Kasumi-1 (cell line): ENCODE measurements at regions not wholly inside any gene's neighbourhood (a gene's known extent, or its start where the extent isn't known, plus 50 kb on each side); places are given as distances from the start of the nearest gene placed in this dataset.

ENCODE experiments used
- DNase-seq, 2 experiments: peaks; one replicate each; lab custom pipeline; 2025; lab: John Stamatoyannopoulos, UW

DNA sequence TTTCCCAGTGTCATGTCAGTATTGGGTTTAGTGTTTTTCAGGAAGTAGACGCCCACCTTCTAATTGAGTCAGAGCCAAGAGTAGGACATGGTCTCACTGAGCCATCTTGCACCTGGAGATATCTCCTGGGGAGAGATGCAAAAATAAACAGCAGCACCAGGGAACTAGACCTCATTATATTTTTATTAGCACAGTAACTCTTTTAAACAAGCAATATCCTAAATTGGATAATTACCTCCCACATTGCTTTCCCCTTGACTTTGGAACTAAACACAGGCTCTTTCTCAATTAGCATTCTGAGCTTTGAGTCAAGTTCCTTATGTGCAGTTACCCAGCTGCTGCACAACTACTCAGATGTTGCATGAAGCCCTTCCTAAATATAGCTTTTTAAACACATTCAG lies 175.4 kb downstream of the IBTK start:
- DNase-seq, result no peak

DNA sequence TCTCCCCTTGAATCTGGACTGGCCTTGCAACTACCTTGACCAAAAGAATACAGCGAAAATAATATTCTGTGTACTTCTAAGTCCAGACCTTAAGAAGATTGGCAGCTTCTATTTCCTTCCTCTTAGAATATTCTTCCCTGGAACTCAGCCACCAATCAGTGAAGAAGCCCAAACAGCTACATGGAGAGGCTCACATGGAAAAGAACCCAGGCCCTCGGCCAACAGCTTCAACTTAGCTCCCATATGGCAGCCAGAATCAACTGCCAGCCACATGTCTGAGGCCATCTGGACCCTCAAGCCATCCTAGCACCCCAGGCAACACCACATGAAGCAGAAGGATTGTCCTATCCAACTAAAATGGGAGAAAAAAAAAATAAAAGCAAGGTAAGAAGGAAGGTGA lies 178.8 kb downstream of the IBTK start:
- no peak for DNase-seq

DNA sequence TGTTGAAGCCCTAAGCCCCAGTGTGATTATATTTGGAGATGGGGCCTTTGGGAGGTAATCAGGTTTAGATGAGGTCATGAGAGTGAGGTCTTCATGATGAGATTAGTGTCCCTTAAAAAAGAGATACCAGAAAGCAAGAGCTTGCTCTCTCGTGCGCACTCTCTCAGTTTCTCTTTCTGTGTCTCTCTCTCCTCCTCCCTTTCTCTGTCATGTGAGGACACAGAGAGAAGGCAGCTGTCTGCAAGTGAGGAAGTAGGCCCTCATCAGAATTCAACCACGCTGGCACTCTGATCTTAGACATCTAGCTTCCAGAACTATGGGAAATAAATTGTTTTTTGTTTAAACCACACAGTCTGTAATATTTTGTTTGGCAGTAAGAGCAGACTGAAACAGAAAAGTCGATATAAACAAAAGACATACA lies 180.5 kb downstream of the IBTK start:
- DNase-seq, result peak; percentile 26 to 47

DNA sequence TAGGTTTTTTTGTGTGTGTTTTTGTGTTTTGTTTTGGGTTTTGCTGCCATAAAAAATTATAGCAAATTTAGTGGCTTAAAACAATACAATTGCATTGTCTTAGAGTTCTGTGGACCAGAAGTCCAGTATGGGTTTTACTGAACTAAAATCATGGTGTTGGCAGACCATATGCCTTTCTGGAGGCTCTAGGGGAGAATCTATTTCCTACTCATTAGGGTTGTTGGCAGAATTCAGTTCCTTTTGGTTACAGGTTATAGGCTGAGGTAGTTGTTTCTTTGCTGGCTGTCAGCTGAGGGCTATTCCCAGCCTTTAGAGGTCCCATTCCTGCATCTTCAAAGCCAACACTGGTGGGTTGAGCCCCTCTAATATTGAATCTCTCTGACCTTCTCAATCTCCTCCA lies 181.3 kb downstream of the IBTK start:
- DNase-seq, result no peak

DNA sequence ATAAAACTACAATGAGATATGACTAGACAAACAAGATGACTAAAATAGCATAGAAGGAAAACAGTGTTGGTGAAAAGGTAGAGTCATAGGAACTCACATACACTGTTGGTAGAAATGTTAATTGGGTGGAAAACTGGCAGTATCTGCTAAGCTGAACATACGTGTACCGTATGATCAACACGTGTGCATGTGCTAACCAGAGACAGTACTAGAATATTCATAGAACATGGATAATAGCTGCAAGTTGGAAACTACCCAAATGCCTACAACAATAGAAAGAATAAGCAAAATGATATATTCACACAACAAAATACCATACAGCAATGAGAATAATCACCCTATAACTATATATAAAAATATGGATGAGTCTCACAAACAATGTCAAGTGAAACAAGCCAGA lies 184.0 kb downstream of the IBTK start:
- no peak for DNase-seq

DNA sequence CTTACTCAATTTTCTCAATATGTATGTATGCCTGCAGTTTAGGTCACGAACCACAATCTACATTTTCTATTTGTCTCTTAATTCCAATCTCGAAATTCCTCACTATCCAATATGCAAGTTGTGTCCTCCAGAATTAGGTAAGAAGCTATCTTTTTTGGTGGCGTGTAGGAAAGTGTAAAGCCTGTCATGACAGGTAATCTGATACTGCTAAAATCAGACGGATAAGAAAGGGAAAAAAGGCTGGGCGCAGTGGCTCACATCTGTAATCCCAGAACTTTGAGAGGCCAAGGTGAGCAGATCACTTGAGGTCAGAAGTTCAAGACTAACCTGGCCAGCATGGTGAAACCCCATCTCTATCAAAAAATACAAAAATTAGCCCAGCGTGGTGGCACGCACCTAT lies 185.3 kb downstream of the IBTK start:
- DNase-seq, result no peak

DNA sequence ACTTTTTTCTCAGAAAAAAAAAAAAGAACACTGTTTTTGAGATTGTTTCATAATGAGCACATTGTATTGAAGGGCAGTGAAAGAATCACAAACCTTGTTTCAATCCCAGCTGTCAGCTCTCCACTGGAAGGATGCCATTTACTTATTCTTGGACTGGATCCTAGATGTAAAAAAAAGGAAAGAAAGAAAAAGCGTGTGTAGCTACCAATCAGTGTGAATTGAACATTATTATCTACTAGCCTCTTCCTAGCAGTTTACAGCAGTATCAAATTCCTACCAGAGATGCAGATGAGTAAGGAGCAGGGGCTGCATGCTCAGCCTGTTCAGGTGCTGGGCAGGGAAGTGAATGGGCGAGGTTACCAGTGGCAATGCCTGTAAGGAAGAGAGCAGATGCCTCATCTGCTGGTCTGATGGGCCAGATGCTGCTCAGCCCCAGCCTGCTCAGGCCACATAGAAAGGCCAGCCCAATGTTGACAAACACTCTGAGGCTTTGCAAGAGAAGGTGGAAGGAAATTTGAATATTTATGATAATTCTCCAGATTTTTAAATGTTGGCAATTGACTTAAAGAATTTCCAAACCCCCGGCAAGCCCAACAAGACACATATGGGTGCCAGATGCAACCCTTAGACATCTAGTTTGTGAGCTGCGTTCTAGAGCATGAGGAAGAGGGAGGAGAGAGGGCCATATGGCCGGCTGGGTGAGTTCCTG lies 189.5 kb downstream of the IBTK start:
- DNase-seq, result no peak

DNA sequence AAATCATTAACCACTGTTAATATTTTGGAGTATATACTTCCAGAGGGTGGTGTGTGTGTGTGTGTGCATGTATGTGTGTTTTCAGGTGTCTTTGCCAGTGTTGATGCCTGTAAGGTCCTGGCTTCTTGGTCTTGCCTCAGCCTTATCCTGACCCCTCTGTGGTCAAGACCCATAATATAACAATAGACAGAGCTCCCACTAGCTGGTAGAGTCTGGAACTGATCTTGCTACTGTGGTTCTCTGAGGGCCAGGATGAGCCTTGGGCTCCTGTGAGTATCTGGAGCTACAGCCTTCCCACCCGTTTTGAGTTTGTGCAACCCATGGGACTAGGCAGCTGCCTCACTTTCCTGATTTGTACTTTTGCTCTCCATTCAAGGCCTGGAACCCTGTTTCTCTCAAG lies 191.0 kb downstream of the IBTK start:
- DNase-seq, result no peak

DNA sequence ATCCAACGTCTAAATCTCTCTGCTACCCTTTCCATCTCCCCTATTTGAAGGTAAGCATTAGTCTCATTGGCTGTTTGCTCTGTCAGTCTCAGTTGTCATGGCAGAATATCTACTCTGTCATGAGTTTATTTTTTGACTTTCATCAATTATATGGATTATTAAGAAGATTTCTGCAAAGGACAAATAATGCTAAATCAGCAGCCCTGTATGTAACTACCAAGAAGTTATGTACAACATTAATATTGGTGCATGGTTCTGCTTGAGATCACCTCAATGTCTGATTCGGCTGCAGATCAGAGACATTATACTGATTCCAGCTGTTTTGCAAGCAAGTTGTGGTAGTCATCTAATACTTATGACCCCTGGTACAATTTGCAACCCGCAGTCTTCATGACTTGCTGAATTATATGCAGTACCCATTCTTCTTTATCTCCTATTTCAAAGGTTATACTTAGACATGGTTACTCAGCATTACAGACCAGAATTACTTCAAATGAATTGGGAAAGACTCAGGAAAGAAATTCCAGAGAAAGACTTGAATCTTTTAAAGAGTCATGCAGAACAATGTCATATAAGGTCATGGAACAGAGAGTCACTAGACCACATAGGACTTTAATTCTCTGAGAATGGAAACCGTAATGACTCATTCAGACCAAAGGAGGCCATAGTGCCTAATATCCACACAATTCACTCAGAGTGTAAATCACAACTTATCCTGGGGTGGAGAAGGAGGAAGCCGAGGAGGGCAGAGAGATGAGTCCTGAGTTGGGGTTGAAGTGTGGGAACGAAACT lies 201.4 kb downstream of the IBTK start:
- DNase-seq, result no peak

DNA sequence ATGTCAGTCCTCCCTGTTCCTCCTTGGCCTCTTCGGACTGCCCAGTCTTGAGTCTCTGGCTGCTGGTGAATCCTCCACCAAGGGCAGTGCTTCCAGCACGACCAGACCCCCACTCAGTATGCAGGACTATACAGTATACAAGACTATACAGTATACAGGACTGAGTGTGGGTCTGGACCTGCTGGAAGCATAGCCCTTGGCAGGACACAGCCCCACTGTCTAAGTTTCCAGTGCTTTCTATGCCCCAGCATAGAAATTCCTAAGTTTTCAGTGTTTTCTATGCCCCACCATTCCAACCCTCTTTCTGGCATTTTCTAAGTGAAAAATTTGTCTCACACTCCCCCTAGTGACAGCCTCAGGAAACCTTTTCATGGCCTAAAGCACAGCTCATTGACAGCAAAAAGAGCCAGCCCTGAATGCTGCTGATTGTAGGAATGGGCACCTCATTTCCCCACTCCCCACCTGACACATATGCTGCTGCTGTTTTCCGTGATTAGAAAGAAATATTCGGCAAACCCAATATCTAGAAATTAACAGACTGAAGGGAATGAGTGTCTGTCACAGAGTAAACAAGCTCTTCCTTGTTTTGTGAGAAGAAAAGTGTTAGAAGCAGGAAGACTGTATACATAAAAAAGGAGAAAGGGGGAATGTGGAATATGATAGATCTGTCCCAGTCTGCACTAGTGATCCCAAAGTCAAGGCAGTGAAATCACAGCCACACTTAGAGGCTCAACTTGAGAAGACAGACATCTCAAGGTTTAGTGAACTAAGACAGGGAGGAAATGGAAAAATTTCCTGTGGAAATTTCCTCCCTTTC lies 206.9 kb downstream of the IBTK start:
- DNase-seq, result peak; percentile 49 to 62

DNA sequence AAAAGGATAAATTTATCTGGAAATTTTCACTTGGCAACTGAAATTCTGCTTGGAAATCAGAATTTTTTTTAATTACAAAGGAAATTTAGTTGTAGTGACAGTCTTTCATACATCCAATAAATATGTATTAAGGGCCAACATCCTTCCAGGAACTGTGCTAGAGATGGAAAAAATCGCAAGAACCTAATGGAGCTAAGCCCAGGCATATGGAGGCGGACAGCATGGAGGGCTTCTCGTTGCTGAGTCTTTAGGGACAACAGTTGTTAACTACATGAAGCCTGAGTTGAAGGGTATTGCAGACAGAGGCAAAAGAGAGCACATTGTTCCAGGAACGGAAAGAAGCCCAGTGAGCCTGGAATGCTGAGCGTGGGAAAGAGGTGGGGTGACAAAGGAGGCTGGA lies 208.9 kb downstream of the IBTK start:
- DNase-seq, result no peak

DNA sequence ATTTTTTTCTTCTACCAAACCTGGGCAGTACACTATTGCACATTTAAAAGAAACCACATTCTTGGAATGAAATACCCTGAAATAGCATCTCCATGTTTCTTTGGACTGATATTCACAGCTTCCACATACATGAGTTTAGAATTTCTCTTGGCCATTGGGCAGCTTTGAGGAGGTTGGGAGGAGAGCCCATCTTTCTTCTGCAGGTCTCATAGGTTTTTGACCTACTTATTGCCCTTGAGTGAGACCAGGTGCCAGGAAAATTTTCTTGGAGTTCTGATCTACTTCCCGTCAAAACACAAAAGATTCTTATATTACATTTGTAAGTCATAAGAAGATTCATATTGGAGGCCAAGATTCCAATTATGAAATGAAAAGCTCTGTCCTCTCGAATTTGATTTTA lies 212.0 kb downstream of the IBTK start:
- no peak for DNase-seq

DNA sequence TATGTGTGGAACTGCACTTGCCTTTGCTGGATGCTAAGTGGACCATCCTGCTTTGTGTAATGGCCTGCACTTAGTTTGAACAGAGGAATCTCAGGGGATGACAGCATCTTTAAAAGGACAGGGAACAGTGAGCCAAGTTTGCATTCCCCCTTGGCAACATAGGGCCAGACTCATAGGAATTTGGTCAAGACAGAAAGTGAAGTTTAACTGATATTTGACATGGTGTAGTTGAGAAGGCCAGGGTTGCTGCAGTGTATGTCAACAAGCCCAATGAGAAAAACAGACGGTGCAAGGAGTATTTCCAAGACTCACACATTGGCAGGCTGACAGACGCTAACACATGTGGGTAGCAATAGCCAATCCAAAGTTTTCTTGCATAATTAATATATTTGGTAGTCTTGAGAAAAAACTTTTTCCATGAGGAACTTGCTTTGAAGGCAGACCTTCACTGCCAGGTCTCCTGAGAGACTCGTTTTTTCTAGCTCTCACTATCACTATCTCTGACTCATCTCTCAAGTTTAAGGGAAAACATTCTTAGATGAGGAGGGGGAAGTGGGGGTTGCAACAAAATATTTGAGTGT lies 213.8 kb downstream of the IBTK start:
- no peak for DNase-seq

DNA sequence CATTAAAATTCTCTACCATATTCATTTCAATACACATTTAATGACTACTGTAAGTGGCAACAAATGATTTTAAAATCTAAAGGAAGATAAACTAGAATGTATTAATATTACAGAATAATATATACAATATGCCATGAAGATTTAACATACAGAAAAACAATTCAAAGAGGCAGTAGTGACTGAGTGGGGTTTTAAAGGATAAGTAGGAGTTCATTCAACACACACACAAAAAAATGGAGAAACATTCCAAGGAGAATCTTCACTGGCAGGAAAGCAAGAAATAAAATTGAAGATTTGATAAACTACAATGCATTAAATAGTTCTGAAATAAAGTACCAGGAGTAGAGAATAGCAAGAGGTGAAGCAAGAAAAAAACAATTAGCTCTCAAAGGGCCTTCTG lies 215.1 kb downstream of the IBTK start:
- DNase-seq, result no peak

DNA sequence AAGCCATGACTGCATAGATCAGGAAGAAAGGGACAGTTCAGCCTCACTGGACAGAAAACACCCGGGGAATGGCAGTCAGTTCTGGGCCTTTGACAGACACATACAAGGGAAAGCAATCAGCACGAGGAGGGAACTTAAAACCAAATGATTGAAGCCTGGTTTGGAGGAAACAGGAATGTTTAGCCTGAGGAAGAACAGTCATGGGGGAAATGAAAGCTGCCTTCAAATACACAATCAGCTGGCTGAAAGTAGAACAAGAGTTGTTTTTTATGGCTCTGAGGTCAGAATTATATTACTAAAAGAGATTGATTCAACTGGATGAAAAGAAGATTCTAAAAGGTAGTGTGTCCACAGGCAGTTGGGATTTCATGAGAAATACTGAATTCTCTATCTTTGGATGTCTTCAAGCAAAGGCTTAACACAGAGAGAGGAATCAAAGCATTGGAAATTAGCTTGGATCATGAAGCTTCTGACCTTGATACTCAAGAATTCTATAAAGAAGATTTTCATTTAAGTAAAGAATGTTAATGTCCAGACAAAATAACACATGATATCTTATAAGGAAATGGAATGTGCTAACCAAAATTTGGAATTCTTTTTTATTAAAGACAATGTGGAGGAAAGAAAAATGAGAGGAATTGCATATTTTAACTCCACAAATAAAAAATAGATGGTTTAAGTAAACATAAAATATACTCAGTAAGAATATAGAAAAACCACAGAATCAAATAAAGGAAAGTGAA lies 216.6 kb downstream of the IBTK start:
- no peak for DNase-seq

DNA sequence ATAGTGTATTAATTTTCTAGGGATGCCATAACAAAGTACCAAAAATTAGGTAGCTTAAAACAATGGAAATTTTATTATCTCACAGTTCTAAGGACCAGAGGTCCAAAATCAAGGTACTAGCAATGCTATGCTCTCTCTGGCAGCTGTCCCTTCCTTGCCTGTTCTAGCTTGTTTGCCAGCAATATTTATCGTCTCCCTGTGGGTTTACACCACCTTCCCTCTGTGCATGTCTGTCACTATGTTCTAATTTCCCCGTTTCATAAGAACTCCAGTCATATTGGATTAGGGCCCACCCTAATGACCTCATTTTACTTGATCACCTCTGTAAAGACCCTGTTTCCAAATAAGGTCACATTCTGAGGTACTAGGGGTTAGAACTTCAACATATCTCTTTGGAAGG lies 217.2 kb downstream of the IBTK start:
- no peak for DNase-seq

DNA sequence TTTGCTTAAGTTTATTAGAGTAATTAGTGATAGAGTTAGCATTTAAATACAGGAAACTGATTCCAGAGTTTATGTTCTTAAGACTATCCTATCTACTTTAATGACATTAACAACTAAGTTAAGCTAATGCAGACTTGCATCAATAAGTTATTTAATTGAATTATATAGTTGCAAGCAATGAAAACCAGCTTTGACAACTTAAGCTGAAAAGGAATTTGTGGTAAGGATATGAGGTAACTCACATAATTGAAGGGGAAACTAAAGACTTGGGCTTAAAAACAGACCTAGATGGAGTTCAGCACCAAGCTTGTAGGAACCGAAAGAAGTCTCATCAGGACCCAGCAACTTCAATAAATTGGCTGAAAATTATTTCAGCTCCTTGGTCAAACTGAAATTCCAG lies 222.3 kb downstream of the IBTK start:
- peak in 1 of 2 experiments; percentile 4 for DNase-seq

DNA sequence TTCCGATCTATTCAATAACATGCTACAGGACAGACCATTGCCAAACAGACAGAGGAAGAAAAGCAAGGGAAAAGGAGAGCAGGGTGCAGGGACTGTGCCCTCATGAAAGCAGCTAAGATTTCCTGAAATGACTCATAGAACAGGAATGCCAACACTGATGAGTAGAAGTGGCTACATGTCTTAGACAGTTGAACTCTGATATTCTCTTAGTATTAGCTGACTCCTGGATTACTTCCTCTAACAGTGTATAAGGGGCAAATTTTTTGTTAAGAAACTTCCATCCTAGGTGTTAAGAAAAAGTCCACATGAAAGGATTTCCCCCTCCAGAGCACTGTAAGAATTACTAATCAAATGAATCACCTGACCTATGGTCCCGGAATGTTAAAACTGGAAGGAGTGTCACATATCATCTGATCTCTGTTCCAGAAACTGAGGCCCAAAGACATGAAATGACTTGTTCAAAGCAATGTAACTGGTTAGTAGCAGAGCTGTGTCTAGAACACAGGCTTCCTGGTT lies 224.9 kb downstream of the IBTK start:
- DNase-seq, result no peak

DNA sequence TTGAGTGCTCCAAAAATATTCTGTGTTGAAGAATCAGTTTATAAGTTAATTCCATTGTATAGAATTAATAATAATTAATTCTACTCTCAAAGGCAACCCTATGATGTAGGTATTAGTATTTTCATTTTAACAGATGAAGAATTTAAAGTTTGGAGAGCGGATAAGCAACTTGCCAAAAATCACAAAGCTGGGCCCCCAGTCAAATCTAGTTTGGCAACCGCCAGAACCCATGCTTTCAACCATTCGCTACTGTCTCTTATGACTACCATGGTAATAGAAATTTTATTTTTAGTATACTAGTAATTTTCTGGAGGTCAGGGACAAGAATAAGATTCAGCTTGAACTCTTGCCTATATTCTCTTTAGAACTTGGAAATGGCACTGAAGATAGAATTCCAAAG lies 229.8 kb downstream of the IBTK start:
- DNase-seq, result no peak

DNA sequence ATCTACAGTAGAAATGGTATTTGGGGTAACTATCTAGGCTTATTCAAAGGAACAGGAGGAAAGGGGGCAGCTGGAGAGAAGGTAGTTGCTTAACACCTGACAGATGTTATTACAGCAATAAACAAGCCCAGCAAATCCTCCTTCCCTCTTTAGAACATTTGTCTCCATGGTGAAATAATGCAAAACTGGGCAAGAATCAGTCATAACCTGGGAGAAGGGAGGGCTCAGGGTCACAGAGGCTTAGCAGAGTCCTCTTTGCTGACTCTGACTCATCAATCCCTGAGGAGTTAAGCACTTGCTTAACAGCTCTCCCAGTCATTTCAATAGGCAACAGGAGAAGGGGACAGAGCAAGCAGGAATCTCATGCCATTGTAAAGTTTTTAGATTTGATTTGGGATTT lies 230.3 kb downstream of the IBTK start:
- DNase-seq, result no peak

DNA sequence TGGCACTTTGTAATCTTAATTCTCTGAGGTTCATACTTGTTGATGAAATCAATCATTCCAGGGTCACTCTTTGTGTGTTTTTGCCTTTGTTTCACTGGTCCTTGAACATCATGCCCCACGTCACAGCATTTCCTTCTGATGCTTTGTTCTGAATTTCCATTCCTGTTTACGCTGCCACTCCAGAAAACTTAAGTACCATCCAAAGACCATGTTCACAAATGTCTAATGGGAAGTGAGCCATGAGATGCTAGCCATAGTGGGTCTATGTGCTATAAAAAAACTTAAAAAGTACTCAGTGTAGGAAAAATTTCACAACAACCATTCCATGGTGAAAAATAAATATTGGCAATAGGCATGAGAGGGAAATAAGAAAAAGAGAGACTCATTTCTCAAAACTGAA lies 232.0 kb downstream of the IBTK start:
- no peak for DNase-seq

DNA sequence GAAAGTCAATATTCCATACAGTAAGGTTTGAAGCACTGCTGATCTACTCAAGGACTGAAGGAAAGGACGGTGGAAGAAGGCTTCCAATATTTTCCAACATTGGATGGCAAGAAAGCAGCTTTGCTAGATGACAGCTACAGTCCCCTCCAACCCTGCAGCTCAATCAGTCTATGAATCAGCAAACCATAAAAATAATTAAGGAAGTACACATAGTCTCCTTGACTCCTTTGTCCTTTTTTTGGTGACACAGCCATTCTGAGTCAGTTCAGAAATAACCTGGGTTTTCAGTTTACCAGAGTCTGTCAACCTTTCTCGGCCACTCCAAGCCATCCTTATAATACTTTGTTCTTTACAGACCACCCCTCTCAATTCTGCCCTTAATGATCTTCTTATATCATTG lies 232.5 kb downstream of the IBTK start:
- peak; percentile 29 to 38 for DNase-seq
